BE2C (cell line): ENCODE measurements at regions not wholly inside any gene's neighbourhood (a gene's known extent, or its start where the extent isn't known, plus 50 kb on each side); places are given as distances from the start of the nearest gene placed in this dataset.

Source experiments
- DNase-seq: peaks from one replicate; pipeline ENCODE4 v3.0.0-alpha.2; 2020
- H3K27me3 ChIP-seq: fragments of 250-450 bp; sonication (Bioruptor Pico); 2 replicates; pipeline ENCODE4 v1.5.1; 2020; ENCODE audit warnings: mild to moderate bottlenecking
- H3K36me3 ChIP-seq: fragments of 250-450 bp; sonication (Bioruptor Pico); 2 replicates; pipeline ENCODE4 v1.5.1; 2020; ENCODE audit warnings: mild to moderate bottlenecking
- H3K4me1 ChIP-seq: fragments of 250-450 bp; sonication (Bioruptor Pico); 2 replicates; pipeline ENCODE4 v1.5.1; 2020
- H3K4me3 ChIP-seq: 2 replicates; pipeline ENCODE4 v1.5.1; 2011; ENCODE audit warnings: low read depth, low read length
- H3K9me3 ChIP-seq: fragments of 250-450 bp; sonication (Bioruptor Pico); 2 replicates; pipeline ENCODE4 v1.5.1; 2020
- TF ChIP-seq, protein P1 (sequence below): IDR thresholded peaks from 2 replicates; pipeline ENCODE4 v1.5.1; 2012; ENCODE audit warnings: mild to moderate bottlenecking, low read depth, low read length

DNA sequence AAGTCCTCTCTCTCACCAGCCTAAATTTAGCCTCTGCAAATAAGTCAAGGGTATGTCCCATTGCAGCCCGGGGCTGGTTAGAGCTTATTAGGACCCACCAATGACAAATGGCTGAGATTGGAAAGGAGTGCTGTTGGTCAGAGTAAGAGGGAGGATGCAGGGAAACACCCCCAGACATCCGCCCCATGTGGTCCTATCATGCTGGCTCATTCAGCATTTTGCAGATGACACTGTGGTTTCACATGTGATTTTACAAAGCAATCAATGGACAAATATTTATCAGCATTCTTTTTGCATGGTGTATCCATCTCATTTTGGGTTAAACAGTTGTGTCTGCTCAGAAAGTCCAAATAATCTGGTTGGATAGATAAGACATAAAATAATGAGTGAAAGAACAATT is 152.2 kb upstream of the EXOC2 start:
- no peaks in the 10 kb centered on the region; the same call in 1 of the 2 replicates for H3K27me3 ChIP-seq
- H3K36me3 ChIP-seq: no peaks in the 10 kb centered on the region
- no peaks in the 10 kb centered on the region for H3K9me3 ChIP-seq
- no peak for DNase-seq
- H3K4me1 ChIP-seq: no peaks in the 10 kb centered on the region
- no peak overlapping the region for H3K4me3 ChIP-seq
- TF ChIP-seq, protein P1, sequence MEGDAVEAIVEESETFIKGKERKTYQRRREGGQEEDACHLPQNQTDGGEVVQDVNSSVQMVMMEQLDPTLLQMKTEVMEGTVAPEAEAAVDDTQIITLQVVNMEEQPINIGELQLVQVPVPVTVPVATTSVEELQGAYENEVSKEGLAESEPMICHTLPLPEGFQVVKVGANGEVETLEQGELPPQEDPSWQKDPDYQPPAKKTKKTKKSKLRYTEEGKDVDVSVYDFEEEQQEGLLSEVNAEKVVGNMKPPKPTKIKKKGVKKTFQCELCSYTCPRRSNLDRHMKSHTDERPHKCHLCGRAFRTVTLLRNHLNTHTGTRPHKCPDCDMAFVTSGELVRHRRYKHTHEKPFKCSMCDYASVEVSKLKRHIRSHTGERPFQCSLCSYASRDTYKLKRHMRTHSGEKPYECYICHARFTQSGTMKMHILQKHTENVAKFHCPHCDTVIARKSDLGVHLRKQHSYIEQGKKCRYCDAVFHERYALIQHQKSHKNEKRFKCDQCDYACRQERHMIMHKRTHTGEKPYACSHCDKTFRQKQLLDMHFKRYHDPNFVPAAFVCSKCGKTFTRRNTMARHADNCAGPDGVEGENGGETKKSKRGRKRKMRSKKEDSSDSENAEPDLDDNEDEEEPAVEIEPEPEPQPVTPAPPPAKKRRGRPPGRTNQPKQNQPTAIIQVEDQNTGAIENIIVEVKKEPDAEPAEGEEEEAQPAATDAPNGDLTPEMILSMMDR: no peak

DNA sequence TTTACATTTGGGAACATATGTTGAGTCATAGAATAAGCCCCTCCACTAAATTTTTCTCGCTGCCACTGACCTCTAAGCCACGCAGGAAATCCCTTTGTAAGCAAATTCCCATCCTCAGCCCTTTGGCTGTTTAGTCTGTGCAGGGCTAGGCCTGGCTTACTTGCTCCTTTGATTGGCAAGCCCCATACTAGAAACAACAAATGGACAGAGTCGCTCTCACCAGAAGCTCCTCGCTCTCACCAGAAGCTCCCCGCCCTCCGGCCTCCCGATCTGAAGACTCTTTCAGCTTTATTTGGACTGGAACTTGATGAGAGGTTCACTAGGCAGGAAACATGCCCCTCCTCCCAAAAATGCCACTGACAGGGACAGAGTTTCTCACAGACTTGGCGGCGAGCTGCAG is 149.2 kb upstream of the EXOC2 start:
- Histone ChIP-seq H3K27me3 (no peaks in the 10 kb centered on the region; the same call in 1 of the 2 replicates), H3K36me3 (no peaks in the 10 kb centered on the region), H3K9me3 (no peaks in the 10 kb centered on the region), H3K4me3 (no peak overlapping the region), H3K4me1 (no peaks in the 10 kb centered on the region)
- TF ChIP-seq, protein P1: no peak
- DNase-seq: no peak

DNA sequence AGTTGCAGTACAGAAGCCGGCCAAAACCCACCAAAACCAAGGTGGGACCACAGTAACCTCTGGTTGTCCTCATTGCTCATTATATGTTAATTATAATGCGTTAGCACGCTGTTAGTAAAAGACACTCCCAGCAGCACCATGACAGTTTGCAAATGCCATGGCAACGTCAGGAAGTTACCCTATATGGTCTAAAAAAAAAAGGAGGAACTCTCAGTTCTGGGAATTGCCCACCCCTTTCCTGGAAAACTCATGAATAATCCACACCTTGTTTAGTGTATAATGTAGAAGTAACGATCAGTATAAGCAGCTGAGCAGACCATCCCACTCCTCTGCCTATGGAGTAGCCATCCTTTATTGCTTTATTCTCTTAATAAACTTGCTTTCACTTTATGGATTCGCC is 148.6 kb upstream of the EXOC2 start:
- no peak overlapping the region for H3K4me3 ChIP-seq
- H3K36me3 ChIP-seq: no peaks in the 10 kb centered on the region
- no peaks in the 10 kb centered on the region; the same call in 1 of the 2 replicates for H3K27me3 ChIP-seq
- no peaks in the 10 kb centered on the region for H3K4me1 ChIP-seq
- H3K9me3 ChIP-seq: no peaks in the 10 kb centered on the region
- TF ChIP-seq, protein P1: no peak
- DNase-seq: no peak

DNA sequence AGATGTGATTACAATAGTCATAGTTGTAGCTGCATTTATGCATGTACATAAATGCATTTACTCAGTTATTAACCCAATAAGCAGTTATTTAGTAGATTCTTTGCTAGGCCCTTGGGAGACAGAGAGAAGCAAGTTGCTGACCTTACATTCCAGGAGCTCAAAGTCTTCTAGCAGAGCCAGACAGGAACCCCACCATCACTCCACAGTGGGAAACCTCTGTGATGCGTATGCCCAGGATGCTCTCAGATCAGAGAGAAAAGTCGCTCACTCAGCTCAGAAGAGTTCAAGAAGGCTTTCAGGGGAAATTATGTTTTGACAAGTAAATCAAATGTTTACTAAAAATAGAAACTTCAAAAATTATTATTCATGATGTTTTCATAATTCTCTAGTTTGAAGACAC is 146.3 kb upstream of the EXOC2 start:
- DNase-seq: no peak
- H3K4me1 ChIP-seq: no peaks in the 10 kb centered on the region
- TF ChIP-seq, protein P1: no peak
- no peaks in the 10 kb centered on the region for H3K9me3 ChIP-seq
- no peak overlapping the region for H3K4me3 ChIP-seq
- H3K36me3 ChIP-seq: no peaks in the 10 kb centered on the region
- H3K27me3 ChIP-seq: no peaks in the 10 kb centered on the region; the same call in 1 of the 2 replicates

DNA sequence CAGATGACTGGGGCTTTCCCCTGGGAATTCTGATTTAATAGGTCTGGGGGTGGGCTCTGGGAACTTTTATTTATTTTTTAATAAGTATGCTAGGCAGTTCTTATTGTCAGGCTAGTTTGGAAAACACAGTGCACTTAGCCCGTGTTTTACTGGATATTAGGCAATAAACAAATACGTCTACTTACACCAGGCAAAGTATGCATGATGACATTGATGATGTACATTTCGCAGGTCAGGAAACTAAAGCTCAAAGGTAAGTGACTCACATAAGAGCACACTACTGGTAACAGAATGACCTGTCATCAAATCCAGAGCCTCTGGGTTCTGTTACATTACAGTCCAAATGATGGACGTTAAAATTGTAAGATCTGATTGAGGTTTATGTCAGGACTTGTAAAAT is 144.4 kb upstream of the EXOC2 start:
- H3K9me3 ChIP-seq: no peaks in the 10 kb centered on the region
- no peaks in the 10 kb centered on the region for H3K4me1 ChIP-seq
- no peaks in the 10 kb centered on the region; the same call in 1 of the 2 replicates for H3K27me3 ChIP-seq
- H3K36me3 ChIP-seq: no peaks in the 10 kb centered on the region
- DNase-seq: no peak
- H3K4me3 ChIP-seq: no peak overlapping the region
- TF ChIP-seq, protein P1: no peak

DNA sequence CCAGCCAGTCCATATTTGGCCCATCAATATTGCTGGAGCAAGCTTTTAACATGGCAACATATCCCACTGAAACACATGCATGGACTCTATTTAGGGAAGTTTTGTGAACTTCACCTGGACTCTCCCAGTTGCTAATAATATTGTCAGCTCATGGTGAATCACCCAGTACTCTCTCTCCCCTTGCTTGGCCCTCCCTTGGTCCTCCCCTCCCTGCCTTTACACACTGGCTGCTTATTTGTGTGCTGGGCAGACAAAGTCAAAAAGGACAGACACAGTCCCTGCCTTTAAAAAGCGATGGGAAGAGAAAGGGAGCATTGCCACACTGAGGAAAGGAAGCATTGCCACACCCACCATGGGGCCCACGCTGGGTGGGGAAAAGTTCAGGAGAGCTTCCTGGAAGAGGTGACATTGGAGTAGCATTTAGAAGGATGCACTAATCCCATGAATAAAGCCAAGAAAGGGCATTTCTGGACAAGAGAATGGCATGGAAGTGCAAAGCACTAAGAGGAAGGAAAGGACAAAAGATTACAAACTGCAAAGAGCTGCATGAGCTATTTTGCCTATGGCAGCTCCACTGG is 143.4 kb upstream of the EXOC2 start:
- Histone ChIP-seq H3K4me3 (no peak overlapping the region), H3K9me3 (no peaks in the 10 kb centered on the region), H3K27me3 (no peaks in the 10 kb centered on the region; the same call in 1 of the 2 replicates), H3K36me3 (no peaks in the 10 kb centered on the region), H3K4me1 (no peaks in the 10 kb centered on the region)
- TF ChIP-seq, protein P1: no peak
- DNase-seq: no peak
